ENCODE measurements at regions not wholly inside any gene's neighbourhood (a gene's known extent, or its start where the extent isn't known, plus 50 kb on each side); places are given as distances from the start of the nearest gene placed in this dataset.

- H3K27me3 ChIP-seq (ENCODE audit: insufficient read depth, low read length, poor library complexity, severe bottlenecking) = no peaks in the 10 kb centered on the region
- H3K9me3 Mint-ChIP-seq = peaks cover 0 to 19% (median 2%) of the 10 kb centered on the region in 5 donors
- no peaks in the 10 kb centered on the region for H3K36me3 ChIP-seq (ENCODE audit: insufficient read depth, low read length)
- no peaks in the 10 kb centered on the region for H3K4me1 ChIP-seq (ENCODE audit: insufficient read depth, low read length)
- no peaks in the 10 kb centered on the region for H3K36me3 Mint-ChIP-seq
- no peaks in the 10 kb centered on the region for H3K9me3 ChIP-seq (ENCODE audit: low read length)
- H3K4me1 Mint-ChIP-seq = no peaks in the 10 kb centered on the region
- H3K4me3 ChIP-seq (ENCODE audit: low read length) = no peak overlapping the region
- H3K27ac ChIP-seq (ENCODE audit: low read depth, low read length) = no peak overlapping the region
- no peak overlapping the region for H3K27ac Mint-ChIP-seq
- DNase-seq = no peak
- no peaks in the 10 kb centered on the region for H3K27me3 Mint-ChIP-seq
- POLR2A ChIA-PET = no interaction called here
- CTCF ChIA-PET = no interaction called here
- H3K4me3 Mint-ChIP-seq = no peak overlapping the region
These were observed 1195.3 kb upstream of the NUDT12 start for GRCh38 chr5:104757915-104758314.

GRCh38 chr5:104755806-104756205 is 1193.2 kb upstream of the NUDT12 start:
- Histone ChIP-seq H3K27ac (ENCODE audit: low read depth, low read length) (no peak overlapping the region), H3K4me3 (ENCODE audit: low read length) (no peak overlapping the region), H3K27me3 (ENCODE audit: insufficient read depth, low read length, poor library complexity, severe bottlenecking) (no peaks in the 10 kb centered on the region), H3K36me3 (ENCODE audit: insufficient read depth, low read length) (no peaks in the 10 kb centered on the region), H3K4me1 (ENCODE audit: insufficient read depth, low read length) (no peaks in the 10 kb centered on the region), H3K9me3 (ENCODE audit: low read length) (no peaks in the 10 kb centered on the region)
- Mint-ChIP-seq H3K4me3 (no peak overlapping the region), H3K4me1 (no peaks in the 10 kb centered on the region), H3K36me3 (no peaks in the 10 kb centered on the region), H3K27me3 (no peaks in the 10 kb centered on the region), H3K27ac (no peak overlapping the region), H3K9me3 (peaks cover 0 to 29% (median 3%) of the 10 kb centered on the region in 5 donors)
- DNase-seq = no peak
- CTCF ChIA-PET = no interaction called here
- POLR2A ChIA-PET = no interaction called here

GRCh38 chr5:104754311-104754995 is 1191.9 kb upstream of the NUDT12 start:
- H3K9me3 Mint-ChIP-seq = peaks cover 0 to 24% (median 3%) of the 10 kb centered on the region in 5 donors
- H3K27me3 ChIP-seq (ENCODE audit: insufficient read depth, low read length, poor library complexity, severe bottlenecking) = no peaks in the 10 kb centered on the region
- no peaks in the 10 kb centered on the region for H3K36me3 ChIP-seq (ENCODE audit: insufficient read depth, low read length)
- H3K4me3 Mint-ChIP-seq = no peak overlapping the region
- DNase-seq = no peak
- no peaks in the 10 kb centered on the region for H3K4me1 ChIP-seq (ENCODE audit: insufficient read depth, low read length)
- no peak overlapping the region for H3K4me3 ChIP-seq (ENCODE audit: low read length)
- no peak overlapping the region for H3K27ac ChIP-seq (ENCODE audit: low read depth, low read length)
- POLR2A ChIA-PET = no interaction called here
- CTCF ChIA-PET = no interaction called here
- no peaks in the 10 kb centered on the region for H3K27me3 Mint-ChIP-seq
- H3K9me3 ChIP-seq (ENCODE audit: low read length) = no peaks in the 10 kb centered on the region
- no peaks in the 10 kb centered on the region for H3K36me3 Mint-ChIP-seq
- no peak overlapping the region for H3K27ac Mint-ChIP-seq
- no peaks in the 10 kb centered on the region for H3K4me1 Mint-ChIP-seq

- Mint-ChIP-seq H3K27ac (no peak overlapping the region), H3K27me3 (no peaks in the 10 kb centered on the region), H3K4me1 (no peaks in the 10 kb centered on the region), H3K9me3 (peaks cover 3 to 25% (median 6%) of the 10 kb centered on the region in 5 donors), H3K36me3 (no peaks in the 10 kb centered on the region), H3K4me3 (no peak overlapping the region)
- no peaks in the 10 kb centered on the region for H3K9me3 ChIP-seq (ENCODE audit: low read length)
- no peak overlapping the region for H3K4me3 ChIP-seq (ENCODE audit: low read length)
- CTCF ChIA-PET = no interaction called here
- no peak overlapping the region for H3K27ac ChIP-seq (ENCODE audit: low read depth, low read length)
- H3K27me3 ChIP-seq (ENCODE audit: insufficient read depth, low read length, poor library complexity, severe bottlenecking) = no peaks in the 10 kb centered on the region
- no peak for DNase-seq
- no peaks in the 10 kb centered on the region for H3K4me1 ChIP-seq (ENCODE audit: insufficient read depth, low read length)
- no peaks in the 10 kb centered on the region for H3K36me3 ChIP-seq (ENCODE audit: insufficient read depth, low read length)
- POLR2A ChIA-PET = no interaction called here
These were observed 1189.4 kb upstream of the NUDT12 start for GRCh38 chr5:104751969-104752368.

- Mint-ChIP-seq H3K36me3 (no peaks in the 10 kb centered on the region), H3K9me3 (peaks cover 0 to 29% (median 14%) of the 10 kb centered on the region in 5 donors), H3K4me3 (no peak overlapping the region), H3K27me3 (no peaks in the 10 kb centered on the region), H3K4me1 (no peaks in the 10 kb centered on the region), H3K27ac (no peak overlapping the region)
- CTCF ChIA-PET = interaction anchor here (0.7 kb wide), 1 partner anchor 8 kb away, joined by 3 read pairs; no protein-coding TSS in a partner anchor
- Histone ChIP-seq H3K4me3 (ENCODE audit: low read length) (no peak overlapping the region), H3K27me3 (ENCODE audit: insufficient read depth, low read length, poor library complexity, severe bottlenecking) (no peaks in the 10 kb centered on the region), H3K9me3 (ENCODE audit: low read length) (no peaks in the 10 kb centered on the region), H3K4me1 (ENCODE audit: insufficient read depth, low read length) (no peaks in the 10 kb centered on the region), H3K27ac (ENCODE audit: low read depth, low read length) (no peak overlapping the region), H3K36me3 (ENCODE audit: insufficient read depth, low read length) (no peaks in the 10 kb centered on the region)
- DNase-seq = no peak
- POLR2A ChIA-PET = no interaction called here
These were observed 1177.3 kb upstream of the NUDT12 start for GRCh38 chr5:104739905-104740304.

GRCh38 chr5:104739503-104739902 is 1176.9 kb upstream of the NUDT12 start:
- H3K36me3 ChIP-seq (ENCODE audit: insufficient read depth, low read length) = no peaks in the 10 kb centered on the region
- ChIA-PET CTCF (no interaction called here), POLR2A (no interaction called here)
- H3K27ac ChIP-seq (ENCODE audit: low read depth, low read length) = no peak overlapping the region
- no peaks in the 10 kb centered on the region for H3K27me3 ChIP-seq (ENCODE audit: insufficient read depth, low read length, poor library complexity, severe bottlenecking)
- H3K4me1 ChIP-seq (ENCODE audit: insufficient read depth, low read length) = no peaks in the 10 kb centered on the region
- no peaks in the 10 kb centered on the region for H3K9me3 ChIP-seq (ENCODE audit: low read length)
- DNase-seq = no peak
- Mint-ChIP-seq H3K36me3 (no peaks in the 10 kb centered on the region), H3K4me3 (no peak overlapping the region), H3K27ac (no peak overlapping the region), H3K4me1 (no peaks in the 10 kb centered on the region), H3K9me3 (peaks cover 0 to 28% (median 14%) of the 10 kb centered on the region in 5 donors), H3K27me3 (no peaks in the 10 kb centered on the region)
- H3K4me3 ChIP-seq (ENCODE audit: low read length) = no peak overlapping the region

GRCh38 chr5:104736073-104736472 is 1173.5 kb upstream of the NUDT12 start:
- no peaks in the 10 kb centered on the region for H3K9me3 ChIP-seq (ENCODE audit: low read length)
- no peaks in the 10 kb centered on the region for H3K4me1 ChIP-seq (ENCODE audit: insufficient read depth, low read length)
- Mint-ChIP-seq H3K36me3 (no peaks in the 10 kb centered on the region), H3K4me1 (no peaks in the 10 kb centered on the region), H3K27me3 (no peaks in the 10 kb centered on the region), H3K27ac (no peak overlapping the region), H3K9me3 (peaks cover 0 to 11% (median 3%) of the 10 kb centered on the region in 5 donors), H3K4me3 (no peak overlapping the region)
- H3K27me3 ChIP-seq (ENCODE audit: insufficient read depth, low read length, poor library complexity, severe bottlenecking) = no peaks in the 10 kb centered on the region
- no peaks in the 10 kb centered on the region for H3K36me3 ChIP-seq (ENCODE audit: insufficient read depth, low read length)
- no peak overlapping the region for H3K27ac ChIP-seq (ENCODE audit: low read depth, low read length)
- H3K4me3 ChIP-seq (ENCODE audit: low read length) = no peak overlapping the region
- POLR2A ChIA-PET = no interaction called here
- DNase-seq = no peak
- CTCF ChIA-PET = no interaction called here

GRCh38 chr5:104734046-104734445 is 1171.5 kb upstream of the NUDT12 start:
- no peaks in the 10 kb centered on the region for H3K4me1 ChIP-seq (ENCODE audit: insufficient read depth, low read length)
- H3K36me3 ChIP-seq (ENCODE audit: insufficient read depth, low read length) = no peaks in the 10 kb centered on the region
- POLR2A ChIA-PET = no interaction called here
- no peaks in the 10 kb centered on the region for H3K27me3 ChIP-seq (ENCODE audit: insufficient read depth, low read length, poor library complexity, severe bottlenecking)
- no peak overlapping the region for H3K27ac Mint-ChIP-seq
- no peak overlapping the region for H3K4me3 Mint-ChIP-seq
- H3K27ac ChIP-seq (ENCODE audit: low read depth, low read length) = no peak overlapping the region
- no peaks in the 10 kb centered on the region for H3K4me1 Mint-ChIP-seq
- H3K9me3 Mint-ChIP-seq = peaks cover 0 to 16% (median 5%) of the 10 kb centered on the region in 5 donors
- no peaks in the 10 kb centered on the region for H3K9me3 ChIP-seq (ENCODE audit: low read length)
- H3K27me3 Mint-ChIP-seq = no peaks in the 10 kb centered on the region
- CTCF ChIA-PET = no interaction called here
- H3K36me3 Mint-ChIP-seq = no peaks in the 10 kb centered on the region
- no peak overlapping the region for H3K4me3 ChIP-seq (ENCODE audit: low read length)
- no peak for DNase-seq

Data from CD8-positive, alpha-beta memory T cell (primary cell).